Prostate gland (tissue), 2 donors: ENCODE measurements at regions not wholly inside any gene's neighbourhood (a gene's known extent, or its start where the extent isn't known, plus 50 kb on each side); places are given as distances from the start of the nearest gene placed in this dataset.

ENCODE experiments used
- DNase-seq: peaks from one replicate; pipeline ENCODE4 v3.0.0-alpha.2; 2019; ENCODE audit warnings: low spot score
- H3K27ac ChIP-seq, 2 donors: fragments of 200-600 bp; sonication (generic); 2 replicates each; pipeline ENCODE4 v1.5.1; 2017 to 2019
- H3K27me3 ChIP-seq: fragments of 200-600 bp; sonication (generic); replicated peaks from 2 replicates; pipeline ENCODE4 v1.5.1; 2019; ENCODE audit not compliant: insufficient read depth
- H3K36me3 ChIP-seq, 2 donors: fragments of 200-600 bp; sonication (generic); 1 replicate in 1 of 2; 2 replicates in 1 of 2; pipeline versions ENCODE4 v1.5.1 to v1.8.1; 2017 to 2019
- H3K4me1 ChIP-seq: fragments of 200-600 bp; sonication (generic); replicated peaks from 2 replicates; pipeline ENCODE4 v1.5.1; 2019
- H3K4me3 ChIP-seq, 2 donors: fragments of 200-600 bp; sonication (generic); 2 replicates each; pipeline ENCODE4 v1.5.1; 2017 to 2019
- H3K9me3 ChIP-seq: fragments of 200-600 bp; sonication (generic); 2 replicates; pipeline ENCODE4 v1.5.1; 2017
- POLR2A ChIP-seq: fragments of 450-650 bp; IDR thresholded peaks from one replicate; pipeline ENCODE4 v1.6.1; 2016; ENCODE audit warnings: antibody characterized with exemption, mild to moderate bottlenecking
- POLR2AphosphoS5 ChIP-seq: sonication (generic); formaldehyde crosslinking; IDR thresholded peaks from one replicate; pipeline ENCODE4 v1.6.1; 2017; ENCODE audit warnings: antibody characterized with exemption
- WGBS: methylation state at CpG from one replicate; pipeline ENCODE4 v1.1.5; 2018; 5-methylcytosine and 5-hydroxymethylcytosine counted together
- intact Hi-C: fragments of 100-400 bp; cut with DNase I; formaldehyde crosslinking; loops from one replicate; pipeline ENCODE4 v1.14.2; 2022
- TF ChIP-seq, protein P1 (sequence below), 4 experiments: fragments of 200-600 bp in 2 of 4; fragments of 450-650 bp in 2 of 4; sonication (generic) in 2 of 4; IDR thresholded peaks; 1 replicate in 3 of 4; 2 replicates in 1 of 4; pipeline ENCODE4 v1.5.1; 2016 to 2019; ENCODE audit warnings: antibody characterized with exemption in 4 of 4, mild to moderate bottlenecking in 2 of 4, moderate library complexity in 2 of 4

DNA sequence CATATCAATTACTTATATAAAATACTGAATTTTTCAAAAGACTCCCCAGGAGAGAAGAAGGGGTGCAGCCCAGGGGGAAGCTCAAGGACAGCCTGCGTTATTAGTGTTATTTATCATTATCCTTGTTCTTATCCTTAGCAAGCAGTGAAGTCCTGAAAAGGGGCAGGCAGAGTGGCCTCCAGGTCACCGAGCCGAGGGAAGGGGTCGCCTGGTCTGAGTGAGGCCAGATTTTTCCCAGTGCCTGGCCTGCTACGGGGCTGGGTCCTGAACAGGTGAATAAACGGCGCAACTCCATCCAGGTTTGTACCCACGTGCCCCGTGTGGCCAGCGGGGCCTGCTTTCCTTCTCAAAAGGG lies 123.7 kb downstream of the BRD1 start:
- TF ChIP-seq, protein P1, sequence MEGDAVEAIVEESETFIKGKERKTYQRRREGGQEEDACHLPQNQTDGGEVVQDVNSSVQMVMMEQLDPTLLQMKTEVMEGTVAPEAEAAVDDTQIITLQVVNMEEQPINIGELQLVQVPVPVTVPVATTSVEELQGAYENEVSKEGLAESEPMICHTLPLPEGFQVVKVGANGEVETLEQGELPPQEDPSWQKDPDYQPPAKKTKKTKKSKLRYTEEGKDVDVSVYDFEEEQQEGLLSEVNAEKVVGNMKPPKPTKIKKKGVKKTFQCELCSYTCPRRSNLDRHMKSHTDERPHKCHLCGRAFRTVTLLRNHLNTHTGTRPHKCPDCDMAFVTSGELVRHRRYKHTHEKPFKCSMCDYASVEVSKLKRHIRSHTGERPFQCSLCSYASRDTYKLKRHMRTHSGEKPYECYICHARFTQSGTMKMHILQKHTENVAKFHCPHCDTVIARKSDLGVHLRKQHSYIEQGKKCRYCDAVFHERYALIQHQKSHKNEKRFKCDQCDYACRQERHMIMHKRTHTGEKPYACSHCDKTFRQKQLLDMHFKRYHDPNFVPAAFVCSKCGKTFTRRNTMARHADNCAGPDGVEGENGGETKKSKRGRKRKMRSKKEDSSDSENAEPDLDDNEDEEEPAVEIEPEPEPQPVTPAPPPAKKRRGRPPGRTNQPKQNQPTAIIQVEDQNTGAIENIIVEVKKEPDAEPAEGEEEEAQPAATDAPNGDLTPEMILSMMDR (IDR thresholded peaks at IDR 0.05): no peak
- no peak for TF ChIP-seq POLR2A
- TF ChIP-seq POLR2AphosphoS5: no peak
- Histone ChIP-seq H3K9me3 (no peaks in the 10 kb centered on the region), H3K27me3 (peaks cover 9% of the 10 kb centered on the region), H3K36me3 (no peaks in the 10 kb centered on the region), H3K4me1 (no peaks in the 10 kb centered on the region), H3K27ac (no peak overlapping the region), H3K4me3 (no peak overlapping the region)
- intact Hi-C loops: no loop called here
- no peak for DNase-seq
- 75% methylated on average over 10 of the region's 10 CpGs for WGBS

DNA sequence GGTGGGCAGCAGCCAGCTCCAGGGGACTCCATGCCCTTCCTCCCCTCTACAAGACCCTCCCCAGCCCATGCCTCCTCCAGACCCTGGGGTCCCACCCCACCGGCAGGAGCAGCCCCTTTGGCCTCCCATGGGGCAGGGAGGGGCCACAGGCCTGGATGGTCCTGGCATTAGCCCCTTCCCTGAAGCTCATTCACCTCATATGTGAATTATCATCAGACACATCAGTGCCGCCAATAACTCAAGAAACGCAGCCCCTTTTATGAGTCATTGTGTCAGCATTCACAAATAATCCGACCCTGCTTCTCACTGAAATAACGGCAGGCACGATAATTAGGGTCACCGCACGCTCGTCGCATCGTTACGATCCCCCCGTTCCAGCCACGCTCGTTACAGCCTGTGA lies 124.2 kb downstream of the BRD1 start:
- TF ChIP-seq POLR2A: no peak
- TF ChIP-seq, protein P1 (IDR thresholded peaks at IDR 0.05): no peak
- no peak overlapping the region for H3K27ac ChIP-seq
- WGBS: 49% methylated on average over 15 of the region's 15 CpGs
- no peaks in the 10 kb centered on the region for H3K9me3 ChIP-seq
- H3K27me3 ChIP-seq: peaks cover 9% of the 10 kb centered on the region
- intact Hi-C loops: no loop called here
- no peak for DNase-seq
- no peaks in the 10 kb centered on the region for H3K36me3 ChIP-seq
- no peak overlapping the region for H3K4me3 ChIP-seq
- H3K4me1 ChIP-seq: no peaks in the 10 kb centered on the region

DNA sequence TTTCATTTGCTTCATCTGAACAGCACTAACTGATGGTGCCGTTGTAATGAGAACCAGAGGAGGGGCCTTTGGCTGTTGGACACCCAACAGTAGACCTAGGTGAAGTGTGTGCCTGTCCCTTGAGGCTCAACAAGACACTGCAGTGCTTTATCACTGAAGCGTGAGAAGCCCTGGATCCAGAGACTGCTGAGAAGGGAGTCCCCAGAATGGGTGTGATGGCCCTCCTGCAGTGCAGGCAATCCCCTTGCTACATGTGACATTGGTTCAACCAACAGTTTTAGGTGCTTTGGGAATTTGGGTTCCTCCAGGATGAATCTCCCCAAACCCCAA lies 125.6 kb downstream of the BRD1 start:
- TF ChIP-seq POLR2AphosphoS5: no peak
- TF ChIP-seq, protein P1 (IDR thresholded peaks at IDR 0.05): no peak
- TF ChIP-seq POLR2A: no peak
- Histone ChIP-seq H3K27me3 (peaks cover 9% of the 10 kb centered on the region), H3K27ac (no peak overlapping the region), H3K36me3 (no peaks in the 10 kb centered on the region), H3K4me3 (no peak overlapping the region), H3K4me1 (no peaks in the 10 kb centered on the region), H3K9me3 (no peaks in the 10 kb centered on the region)
- 93% methylated on average over 2 of the region's 2 CpGs for WGBS
- no peak for DNase-seq
- intact Hi-C loops: no loop called here

DNA sequence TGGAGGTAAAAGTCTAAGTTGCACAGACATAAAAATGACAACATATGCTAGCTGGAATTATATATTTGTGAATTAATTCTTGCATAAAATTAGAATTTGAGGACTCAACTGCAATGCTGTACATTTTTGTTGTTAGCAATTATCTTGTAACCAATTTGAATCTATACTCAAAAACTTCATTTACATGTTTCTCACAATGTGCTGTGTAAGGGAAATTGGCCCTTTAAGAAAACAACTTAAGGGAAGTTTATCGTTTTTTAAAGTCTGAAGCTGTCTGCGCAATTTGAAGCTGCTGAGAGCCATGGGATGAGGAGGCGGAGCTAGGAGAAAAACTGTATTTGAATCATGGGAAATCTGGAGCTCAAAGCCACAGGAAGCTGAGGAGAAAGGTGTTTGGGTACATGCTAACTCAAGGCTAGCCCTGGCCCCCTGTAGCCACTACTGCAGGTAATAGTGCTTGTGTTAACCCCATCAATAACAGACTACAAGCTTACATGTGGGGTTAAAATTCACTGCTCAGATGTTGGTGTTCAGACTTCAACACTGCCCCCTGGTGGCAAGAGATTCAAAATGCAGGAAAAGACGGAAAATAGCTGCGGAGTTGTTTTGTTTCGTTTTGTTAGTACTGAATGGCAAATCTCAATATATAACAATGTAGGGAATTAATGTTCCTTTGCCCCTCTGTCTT lies 126.1 kb downstream of the BRD1 start:
- Histone ChIP-seq H3K4me1 (no peaks in the 10 kb centered on the region), H3K36me3 (no peaks in the 10 kb centered on the region), H3K9me3 (no peaks in the 10 kb centered on the region), H3K4me3 (no peak overlapping the region), H3K27ac (no peak overlapping the region), H3K27me3 (peaks cover 9% of the 10 kb centered on the region)
- TF ChIP-seq POLR2A (no peak), POLR2AphosphoS5 (no peak)
- TF ChIP-seq, protein P1 (IDR thresholded peaks at IDR 0.05): peak in 1 of 4 experiments; percentile 22
- DNase-seq: no peak
- WGBS: 72% methylated on average over 6 of the region's 6 CpGs
- intact Hi-C loops: no loop called here

DNA sequence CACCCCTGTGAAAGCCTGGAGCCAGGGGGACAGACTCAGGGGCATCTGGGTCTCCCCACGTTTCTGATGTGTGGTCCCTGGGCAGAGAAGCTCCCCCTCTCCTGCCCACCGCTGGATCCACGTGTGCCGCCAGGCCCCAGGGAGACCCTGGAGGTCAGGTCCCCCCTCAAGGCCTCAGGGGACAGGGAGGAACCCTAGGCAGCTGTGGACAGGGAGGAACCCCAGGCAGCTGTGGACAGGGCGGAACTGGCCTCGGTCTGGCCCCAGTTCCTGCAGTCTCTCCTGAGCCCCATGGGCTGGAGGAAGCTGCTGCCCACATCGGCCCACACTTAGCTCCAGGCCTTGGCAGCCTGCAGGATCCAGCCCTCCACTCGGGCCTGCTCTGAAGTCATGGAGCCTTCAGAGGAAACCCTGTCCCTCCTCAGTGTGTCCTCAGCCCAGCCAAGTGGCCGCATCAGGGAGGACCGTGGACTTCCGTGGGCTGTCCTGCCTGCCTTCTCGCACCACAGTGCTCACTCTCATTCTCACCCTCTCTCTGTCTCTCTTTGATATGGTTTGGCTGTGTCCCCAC lies 127.7 kb downstream of the BRD1 start:
- Histone ChIP-seq H3K27ac (no peak overlapping the region), H3K4me1 (no peaks in the 10 kb centered on the region), H3K27me3 (peaks cover 9% of the 10 kb centered on the region), H3K36me3 (no peaks in the 10 kb centered on the region), H3K4me3 (no peak overlapping the region), H3K9me3 (no peaks in the 10 kb centered on the region)
- no peak for TF ChIP-seq POLR2AphosphoS5
- no peak for TF ChIP-seq POLR2A
- no peak for DNase-seq
- WGBS: 86% methylated on average over 12 of the region's 12 CpGs
- intact Hi-C loops: no loop called here
